ENCODE measurements at regions not wholly inside any gene's neighbourhood (a gene's known extent, or its start where the extent isn't known, plus 50 kb on each side); places are given as distances from the start of the nearest gene placed in this dataset.

- H3K4me3 ChIP-seq (ENCODE audit: insufficient read depth, low read length) = no peak overlapping the region
- H3K4me1 ChIP-seq (ENCODE audit: insufficient read depth, low read length) = no peaks in the 10 kb centered on the region
- no peak overlapping the region for H2AFZ ChIP-seq (ENCODE audit: low read length)
- H3K79me2 ChIP-seq (ENCODE audit: insufficient read depth, low read length) = no peaks in the 10 kb centered on the region
- peaks cover 1% of the 10 kb centered on the region for H3K27me3 ChIP-seq (ENCODE audit: insufficient read depth, low read length)
- no peaks in the 10 kb centered on the region for H3K36me3 ChIP-seq (ENCODE audit: insufficient read depth, low read length)
- no peak overlapping the region for H3K4me2 ChIP-seq (ENCODE audit: insufficient read depth, low read length)
- DNase-seq (ENCODE audit: insufficient read length, low spot score, missing footprints) = no peak
- H3K27ac ChIP-seq (ENCODE audit: low read depth, low read length) = no peak overlapping the region
- H3K9me3 ChIP-seq (ENCODE audit: low read depth, low read length) = no peaks in the 10 kb centered on the region
- TF ChIP-seq CTCF (IDR thresholded peaks at IDR 0.05; ENCODE audit: extremely low read depth, low read depth, low read length) = no peak
- H4K20me1 ChIP-seq (ENCODE audit: insufficient read depth, low read length) = no peaks in the 10 kb centered on the region
These were observed 276.9 kb upstream of the PDZRN3 start for GRCh38 chr3:73901686-73902085.

DNA sequence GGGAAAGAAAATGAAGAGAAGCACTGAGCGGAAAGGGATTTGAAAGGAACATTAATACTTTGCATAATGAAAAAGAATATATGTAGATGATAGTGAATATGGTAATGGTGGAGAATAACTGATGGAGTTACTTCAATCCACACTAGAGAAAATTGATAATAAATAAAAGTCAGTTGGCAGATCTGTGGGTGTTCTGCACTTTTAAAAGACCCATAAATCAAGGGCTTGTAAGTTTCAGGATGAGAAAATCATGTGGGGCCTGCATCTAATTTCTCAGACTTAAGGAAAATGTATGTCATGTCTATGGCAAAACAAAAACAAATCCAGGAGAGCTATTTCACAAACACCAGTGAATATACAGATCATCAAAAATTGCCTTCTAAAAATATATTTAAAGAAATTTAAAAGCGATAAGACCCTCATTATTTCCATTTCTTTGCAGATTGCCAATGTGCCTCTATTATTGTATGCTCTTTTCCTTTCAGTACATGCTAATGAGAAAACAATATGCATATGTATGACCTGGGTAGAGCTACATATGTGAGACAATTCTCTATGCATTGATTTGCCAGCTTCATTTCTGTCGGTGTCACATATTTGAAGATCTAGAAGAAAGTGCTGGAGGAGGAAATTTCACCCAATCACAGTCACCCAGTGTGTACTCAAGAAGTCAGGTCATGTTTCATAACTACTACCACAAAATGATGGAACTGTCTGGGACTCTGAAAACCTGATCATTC, 269.9 kb upstream of the PDZRN3 start:
- Histone ChIP-seq H3K79me2 (ENCODE audit: insufficient read depth, low read length) (no peaks in the 10 kb centered on the region), H3K4me2 (ENCODE audit: insufficient read depth, low read length) (no peak overlapping the region), H3K4me3 (ENCODE audit: insufficient read depth, low read length) (no peak overlapping the region), H4K20me1 (ENCODE audit: insufficient read depth, low read length) (no peaks in the 10 kb centered on the region), H3K9me3 (ENCODE audit: low read depth, low read length) (no peaks in the 10 kb centered on the region), H3K27me3 (ENCODE audit: insufficient read depth, low read length) (peaks cover 4% of the 10 kb centered on the region), H2AFZ (ENCODE audit: low read length) (no peak overlapping the region), H3K27ac (ENCODE audit: low read depth, low read length) (no peak overlapping the region), H3K4me1 (ENCODE audit: insufficient read depth, low read length) (no peaks in the 10 kb centered on the region), H3K36me3 (ENCODE audit: insufficient read depth, low read length) (no peaks in the 10 kb centered on the region)
- DNase-seq (ENCODE audit: insufficient read length, low spot score, missing footprints) = no peak
- TF ChIP-seq CTCF (IDR thresholded peaks at IDR 0.05; ENCODE audit: extremely low read depth, low read depth, low read length) = no peak

- H3K27ac ChIP-seq (ENCODE audit: low read depth, low read length) = no peak overlapping the region
- H3K4me1 ChIP-seq (ENCODE audit: insufficient read depth, low read length) = no peaks in the 10 kb centered on the region
- no peak overlapping the region for H2AFZ ChIP-seq (ENCODE audit: low read length)
- H3K36me3 ChIP-seq (ENCODE audit: insufficient read depth, low read length) = no peaks in the 10 kb centered on the region
- no peaks in the 10 kb centered on the region for H4K20me1 ChIP-seq (ENCODE audit: insufficient read depth, low read length)
- H3K4me2 ChIP-seq (ENCODE audit: insufficient read depth, low read length) = no peak overlapping the region
- peaks cover 4% of the 10 kb centered on the region for H3K27me3 ChIP-seq (ENCODE audit: insufficient read depth, low read length)
- H3K79me2 ChIP-seq (ENCODE audit: insufficient read depth, low read length) = no peaks in the 10 kb centered on the region
- TF ChIP-seq CTCF (IDR thresholded peaks at IDR 0.05; ENCODE audit: extremely low read depth, low read depth, low read length) = no peak
- DNase-seq (ENCODE audit: insufficient read length, low spot score, missing footprints) = no peak
- no peaks in the 10 kb centered on the region for H3K9me3 ChIP-seq (ENCODE audit: low read depth, low read length)
- no peak overlapping the region for H3K4me3 ChIP-seq (ENCODE audit: insufficient read depth, low read length)
These were observed 268.3 kb upstream of the PDZRN3 start for GRCh38 chr3:73893089-73893488.

GRCh38 chr3:73885862-73886261, 261.1 kb upstream of the PDZRN3 start:
- H3K79me2 ChIP-seq (ENCODE audit: insufficient read depth, low read length) = no peaks in the 10 kb centered on the region
- no peaks in the 10 kb centered on the region for H3K27me3 ChIP-seq (ENCODE audit: insufficient read depth, low read length)
- no peak overlapping the region for H3K4me3 ChIP-seq (ENCODE audit: insufficient read depth, low read length)

More at GRCh38 chr3:73885862-73886261, 261.1 kb upstream of the PDZRN3 start:
- Histone ChIP-seq H3K9me3 (ENCODE audit: low read depth, low read length) (no peaks in the 10 kb centered on the region), H3K4me2 (ENCODE audit: insufficient read depth, low read length) (no peak overlapping the region), H3K27ac (ENCODE audit: low read depth, low read length) (no peak overlapping the region), H2AFZ (ENCODE audit: low read length) (no peak overlapping the region), H4K20me1 (ENCODE audit: insufficient read depth, low read length) (no peaks in the 10 kb centered on the region), H3K4me1 (ENCODE audit: insufficient read depth, low read length) (no peaks in the 10 kb centered on the region), H3K36me3 (ENCODE audit: insufficient read depth, low read length) (no peaks in the 10 kb centered on the region)
- DNase-seq (ENCODE audit: insufficient read length, low spot score, missing footprints) = no peak
- TF ChIP-seq CTCF (IDR thresholded peaks at IDR 0.05; ENCODE audit: extremely low read depth, low read depth, low read length) = no peak

Data from osteoblast (primary cell).